Spleen (tissue), 11 donors: ENCODE measurements at regions not wholly inside any gene's neighbourhood (a gene's known extent, or its start where the extent isn't known, plus 50 kb on each side); places are given as distances from the start of the nearest gene placed in this dataset.

Experiments used
- DNase-seq: peaks from one replicate; pipeline ENCODE4 v3.0.0-alpha.2; 2020
- H3K27ac ChIP-seq, 8 donors: fragments of 200-600 bp; sonication (generic) in 7 of 8; 1 replicate in 4 of 8; 2 replicates in 4 of 8; pipeline versions ENCODE4 v1.5.0 to v1.8.0; 2016 to 2021; ENCODE audit warnings: inconsistent platforms in 4 of 8, mild to moderate bottlenecking in 4 of 8, moderate library complexity in 1 of 8
- H3K27me3 ChIP-seq, 7 donors: fragments of 200-600 bp; sonication (generic) in 6 of 7; replicated peaks in 1 of 7; 1 replicate in 4 of 7; 2 replicates in 3 of 7; pipeline versions ENCODE4 v1.5.0 to v1.8.0; 2016 to 2021; ENCODE audit warnings: inconsistent platforms in 3 of 7, mild to moderate bottlenecking in 1 of 7
- H3K36me3 ChIP-seq, 6 donors: fragments of 200-600 bp; sonication (generic) in 5 of 6; 1 replicate in 4 of 6; 2 replicates in 2 of 6; pipeline versions ENCODE4 v1.5.0 to v1.8.0; 2016 to 2021; ENCODE audit warnings: inconsistent platforms in 2 of 6
- H3K4me1 ChIP-seq, 6 donors: fragments of 200-600 bp; sonication (generic) in 5 of 6; 1 replicate in 3 of 6; 2 replicates in 3 of 6; pipeline versions ENCODE4 v1.5.0 to v1.8.0; 2016 to 2021; ENCODE audit warnings: inconsistent platforms in 3 of 6
- H3K4me3 ChIP-seq, 8 donors: fragments of 200-600 bp; sonication (generic) in 7 of 8; 1 replicate in 4 of 8; 2 replicates in 4 of 8; pipeline versions ENCODE4 v1.5.0 to v1.8.0; 2016 to 2021; ENCODE audit warnings: inconsistent platforms in 4 of 8, mild to moderate bottlenecking in 4 of 8, moderate library complexity in 2 of 8
- H3K9me3 ChIP-seq, 8 donors: fragments of 200-600 bp; sonication (generic) in 7 of 8; 1 replicate in 4 of 8; 2 replicates in 4 of 8; pipeline versions ENCODE4 v1.5.0 to v1.8.0; 2016 to 2021; ENCODE audit warnings: inconsistent platforms in 4 of 8
- CTCF ChIP-seq, 11 experiments: fragments of 200-600 bp in 7 of 11; fragments of 450-650 bp in 4 of 11; sonication (generic) in 4 of 11; IDR thresholded peaks in 8 of 11; conservative IDR thresholded peaks in 3 of 11; 1 replicate in 7 of 11; 2 replicates in 4 of 11; pipeline versions ENCODE4 v1.4.0 to v1.8.0; 2016 to 2021; ENCODE audit warnings: antibody characterized with exemption in 11 of 11, inconsistent platforms in 4 of 11, mild to moderate bottlenecking in 1 of 11
- POLR2A ChIP-seq, 3 donors: fragments of 450-650 bp; IDR thresholded peaks; one replicate each; pipeline ENCODE4 v1.5.1; 2017; ENCODE audit warnings: antibody characterized with exemption in 3 of 3, mild to moderate bottlenecking in 1 of 3
- POLR2AphosphoS5 ChIP-seq, 3 donors: sonication (generic); formaldehyde crosslinking; IDR thresholded peaks; one replicate each; pipeline ENCODE4 v1.5.1; 2017; ENCODE audit warnings: antibody characterized with exemption in 3 of 3
- WGBS, 5 donors: extraction: QIAGEN DNeasy Blood & Tissue Kit in 3 of 5; methylation state at CpG; one replicate each; pipeline versions ENCODE4 v1.1.5 to v1.1.7; 2013 to 2018; 5-methylcytosine and 5-hydroxymethylcytosine counted together
- intact Hi-C: fragments of 100-400 bp; cut with DNase I; formaldehyde crosslinking; loops from one replicate; pipeline ENCODE4 v1.15.0; 2023; ENCODE audit warnings: low total_unique reads
- donor health status: healthy with polysubstance abuse.
- donor health status: DM: no; HTN: no; CAD: no; lungs with moderate emphysema.
- donor health status: DM: no; HTN: no; CAD: no.
- donor health status: Bipolar disorder and iron deficiency.
- donor health status: healthy.
- donor health status: DM: no; HTN: no; CAD: no.
- donor health status: DM: yes; HTN: yes; CAD: no.

- H3K4me3 ChIP-seq, result no peak overlapping the region
- WGBS, 5 donors, result 76 to 87% (median 83%) methylated on average over 6 of the region's 6 CpGs
- H3K36me3 ChIP-seq, result no peaks in the 10 kb centered on the region
- TF ChIP-seq POLR2AphosphoS5 (IDR thresholded peaks at IDR 0.05), result no peak
- no peak for TF ChIP-seq CTCF (IDR thresholded peaks at IDR 0.05 in 8 of 11, conservative IDR thresholded peaks at IDR 0.05 in 3 of 11)
- TF ChIP-seq POLR2A (IDR thresholded peaks at IDR 0.05), result no peak
- intact Hi-C loops, result no loop called here
- H3K4me1 ChIP-seq, result no peaks in the 10 kb centered on the region
- DNase-seq, result no peak
- no peaks in the 10 kb centered on the region for H3K9me3 ChIP-seq
- H3K27ac ChIP-seq, result no peak overlapping the region
- H3K27me3 ChIP-seq, result peaks cover 0 to 27% (median 0%) of the 10 kb centered on the region in 7 donors
Measured at GRCh38 chr13:31031482-31031881, 99.0 kb downstream of the TEX26 start.

- Histone ChIP-seq H3K4me3 (no peak overlapping the region), H3K4me1 (no peaks in the 10 kb centered on the region), H3K27me3 (peaks cover 0 to 14% (median 0%) of the 10 kb centered on the region in 7 donors), H3K36me3 (no peaks in the 10 kb centered on the region), H3K27ac (no peak overlapping the region), H3K9me3 (no peaks in the 10 kb centered on the region)
- DNase-seq, result no peak
- intact Hi-C loops, result no loop called here
- WGBS, 5 donors, result 80 to 87% (median 84%) methylated on average over 8 of the region's 8 CpGs
- TF ChIP-seq POLR2A (IDR thresholded peaks at IDR 0.05) (no peak), CTCF (IDR thresholded peaks at IDR 0.05 in 8 of 11, conservative IDR thresholded peaks at IDR 0.05 in 3 of 11) (no peak), POLR2AphosphoS5 (IDR thresholded peaks at IDR 0.05) (no peak)
Measured at GRCh38 chr13:31029102-31029501, 96.6 kb downstream of the TEX26 start.

- H3K27ac ChIP-seq, result no peak overlapping the region
- 70 to 89% (median 81%) methylated on average over 4 of the region's 4 CpGs for WGBS, 5 donors
- H3K4me1 ChIP-seq, result no peaks in the 10 kb centered on the region
- intact Hi-C loops, result no loop called here
- no peak for DNase-seq
- no peaks in the 10 kb centered on the region for H3K36me3 ChIP-seq
- peaks cover 0 to 19% (median 0%) of the 10 kb centered on the region in 7 donors for H3K27me3 ChIP-seq
- no peaks in the 10 kb centered on the region for H3K9me3 ChIP-seq
- H3K4me3 ChIP-seq, result no peak overlapping the region
- TF ChIP-seq POLR2AphosphoS5 (IDR thresholded peaks at IDR 0.05), result no peak
- TF ChIP-seq CTCF (IDR thresholded peaks at IDR 0.05 in 8 of 11, conservative IDR thresholded peaks at IDR 0.05 in 3 of 11), result no peak
- TF ChIP-seq POLR2A (IDR thresholded peaks at IDR 0.05), result no peak
Measured at GRCh38 chr13:31027136-31027535, 94.7 kb downstream of the TEX26 start.
